ENCODE measurements at regions not wholly inside any gene's neighbourhood (a gene's known extent, or its start where the extent isn't known, plus 50 kb on each side); places are given as distances from the start of the nearest gene placed in this dataset.
A peak's percentile ranks its signal among the peaks of the same experiment; 100 is the strongest.
"Not testable (repeated sequence)": the region's sequence is repeated elsewhere in the genome, so short reads cannot be mapped to it uniquely, and the experiment has no call there.

DNA sequence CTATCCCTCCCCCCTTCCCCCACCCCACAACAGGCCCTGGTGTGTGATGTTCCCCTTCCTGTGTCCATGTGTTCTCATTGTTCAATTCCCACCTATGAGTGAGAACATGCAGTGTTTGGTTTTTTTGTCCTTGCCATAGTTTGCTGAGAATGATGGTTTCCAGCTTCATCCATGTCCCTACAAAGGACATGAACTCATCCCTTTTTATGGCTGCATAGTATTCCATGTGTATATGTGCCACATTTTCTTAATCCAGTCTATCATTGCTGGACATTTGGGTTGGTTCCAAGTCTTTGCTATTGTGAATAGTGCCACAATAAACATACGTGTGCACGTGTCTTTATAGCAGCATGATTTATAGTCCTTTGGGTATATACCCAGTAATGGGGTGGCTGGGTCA lies 52.3 kb upstream of the MAN1A2 start:
- DNase-seq = not testable (repeated sequence)

DNA sequence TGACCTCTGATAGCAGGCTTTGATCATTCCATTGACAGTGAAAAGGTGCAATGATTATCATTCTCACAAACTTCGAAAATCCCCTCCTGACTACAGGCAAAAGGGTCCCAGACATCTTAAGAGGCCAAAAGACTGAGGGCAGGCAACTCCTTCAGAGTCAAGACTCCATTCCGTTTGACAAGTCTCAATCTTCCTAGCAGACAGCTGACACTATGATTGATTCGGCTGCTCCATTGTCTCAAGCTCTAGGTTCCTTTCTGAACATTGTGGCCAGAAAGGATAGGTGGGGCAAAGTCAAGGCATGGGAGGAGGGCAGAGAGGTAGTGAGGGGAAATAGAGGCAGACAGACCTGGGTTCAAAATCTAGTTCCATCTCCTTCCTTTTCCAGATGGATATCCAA lies 53.7 kb upstream of the MAN1A2 start:
- DNase-seq = no peak

GRCh38 chr1:117312453-117313138 lies 54.7 kb upstream of the MAN1A2 start:
- no peak for DNase-seq

GRCh38 chr1:117308311-117308916 lies 58.8 kb upstream of the MAN1A2 start:
- DNase-seq = peak in 1 of 2 experiments; percentile 42

DNA sequence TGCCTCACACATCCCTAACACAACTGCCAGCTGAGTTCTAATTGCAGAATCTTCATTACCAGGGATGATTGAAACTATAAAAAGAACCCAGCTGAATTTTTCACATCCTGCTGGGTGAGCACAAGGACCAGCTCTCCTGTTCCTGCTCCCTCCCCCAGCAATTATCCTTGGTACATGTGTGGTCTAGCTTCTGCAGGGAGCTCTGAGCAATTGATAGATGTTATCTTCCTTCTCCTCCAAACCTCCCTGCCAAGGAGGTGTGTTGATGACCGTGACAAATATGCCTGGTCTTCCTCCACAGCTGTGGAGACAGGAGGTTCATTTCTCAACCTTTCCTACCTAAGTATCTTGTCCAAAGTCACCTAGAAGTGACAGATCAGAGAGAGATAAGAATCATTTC lies 65.3 kb upstream of the MAN1A2 start:
- no peak for DNase-seq

- DNase-seq = not testable (repeated sequence)
Observed at GRCh38 chr1:117300183-117300582, 67.1 kb upstream of the MAN1A2 start.

DNA sequence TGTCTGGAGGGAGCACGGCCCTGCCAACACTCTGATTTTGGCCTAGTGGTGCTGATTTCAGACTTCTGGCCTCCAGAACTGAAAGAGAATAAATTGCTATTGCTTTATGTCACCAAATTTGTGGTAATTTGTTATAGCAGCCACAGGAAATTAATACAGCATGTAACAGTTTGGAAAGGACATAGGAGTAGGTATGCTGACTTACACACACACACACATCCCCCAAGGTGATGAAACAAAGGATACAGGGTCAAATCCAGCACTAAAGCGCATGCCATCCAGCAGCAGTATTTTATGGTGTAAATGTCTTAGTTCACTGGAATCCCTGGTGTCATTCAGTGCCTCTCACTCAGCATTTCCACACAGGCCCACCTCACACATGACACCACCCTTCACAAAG lies 72.2 kb upstream of the MAN1A2 start:
- DNase-seq = no peak

DNA sequence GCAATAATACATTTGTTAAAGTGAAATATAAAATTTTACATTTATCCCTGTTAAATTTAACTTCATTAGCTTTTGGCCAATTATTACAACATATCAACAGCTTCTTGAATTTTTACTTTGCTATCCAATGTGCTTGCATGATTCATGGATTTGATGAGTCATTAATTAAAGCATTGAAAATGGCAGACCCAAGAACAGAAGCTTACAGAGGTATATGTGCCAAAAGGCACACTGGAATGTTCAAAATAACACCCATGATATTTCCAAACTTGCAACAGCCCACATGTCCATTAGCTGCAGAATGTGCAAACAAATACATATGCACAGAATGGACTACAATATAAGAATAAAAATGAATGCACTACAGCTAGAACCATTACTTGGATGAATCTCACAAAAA lies 76.4 kb upstream of the MAN1A2 start:
- DNase-seq = peak in 1 of 2 experiments; percentile 61

DNA sequence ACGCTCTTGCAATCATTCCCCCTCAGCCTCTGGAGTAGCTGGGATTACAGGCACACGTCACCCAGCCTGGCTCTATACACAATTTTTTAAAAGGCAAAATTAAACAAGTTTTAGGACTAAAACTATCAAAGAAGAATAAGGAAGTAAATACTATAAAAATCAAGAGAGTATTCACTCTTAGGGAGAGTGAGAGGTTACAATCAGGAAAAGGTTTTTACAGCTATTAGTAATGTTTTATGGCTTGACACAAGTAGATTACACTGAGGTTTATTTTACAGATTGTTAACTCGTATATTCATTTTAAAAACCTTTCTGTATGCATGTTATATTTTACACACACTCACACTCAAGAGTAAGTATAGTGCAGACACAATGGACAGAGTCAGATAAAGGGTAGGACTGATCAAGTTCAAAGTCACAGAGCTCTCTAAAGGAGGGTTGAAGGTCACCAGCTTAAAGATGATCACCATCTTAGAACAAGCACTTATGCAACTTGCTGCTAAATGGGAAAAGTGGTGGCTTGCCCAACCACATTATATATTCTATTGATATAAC lies 77.9 kb upstream of the MAN1A2 start:
- DNase-seq = no peak

DNA sequence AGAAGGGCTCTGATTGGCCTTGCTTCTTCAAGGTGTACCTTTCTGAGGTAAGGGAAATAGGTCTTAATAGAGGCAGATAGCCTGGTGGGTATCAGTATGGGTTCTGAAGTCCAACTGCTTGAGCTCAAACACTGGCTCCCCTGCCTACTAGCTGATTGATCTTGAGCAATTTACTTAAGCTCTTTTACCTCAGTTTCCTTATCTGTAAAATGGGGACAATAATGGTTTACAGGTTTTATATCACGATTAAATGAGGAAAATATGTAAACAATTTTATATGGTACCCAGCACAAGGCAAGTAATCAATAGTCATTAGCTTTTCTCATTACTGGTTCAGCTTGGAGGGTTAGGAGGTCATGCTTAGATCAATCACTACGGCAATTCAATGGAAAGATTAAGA lies 75.8 kb upstream of the VTCN1 start:
- no peak for DNase-seq

DNA sequence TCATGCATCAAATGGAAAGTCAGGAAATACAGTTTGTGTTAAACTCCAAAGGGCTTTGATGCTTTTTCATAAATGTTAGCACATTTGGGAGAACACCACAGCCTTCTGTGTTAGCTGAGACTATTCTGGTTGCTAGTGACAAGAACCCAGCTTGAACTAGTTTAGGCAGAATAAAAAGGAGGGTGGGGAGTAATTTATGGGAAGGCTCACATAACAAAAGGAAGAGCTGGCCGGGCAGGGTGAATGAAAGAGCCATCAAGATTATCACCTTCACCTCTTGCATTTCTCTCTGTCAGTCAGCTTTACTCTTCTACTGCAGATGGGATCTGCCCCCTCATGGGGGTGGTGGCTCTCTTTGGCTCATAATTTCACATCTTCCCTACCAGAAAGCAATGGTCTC lies 75.4 kb upstream of the VTCN1 start:
- DNase-seq = no peak

- DNase-seq = peak; percentile 88 to 91
Observed at GRCh38 chr1:117284399-117285215, 73.9 kb upstream of the VTCN1 start.

GRCh38 chr1:117278531-117278930 lies 67.8 kb upstream of the VTCN1 start:
- peak in 1 of 2 experiments; percentile 67 for DNase-seq

DNA sequence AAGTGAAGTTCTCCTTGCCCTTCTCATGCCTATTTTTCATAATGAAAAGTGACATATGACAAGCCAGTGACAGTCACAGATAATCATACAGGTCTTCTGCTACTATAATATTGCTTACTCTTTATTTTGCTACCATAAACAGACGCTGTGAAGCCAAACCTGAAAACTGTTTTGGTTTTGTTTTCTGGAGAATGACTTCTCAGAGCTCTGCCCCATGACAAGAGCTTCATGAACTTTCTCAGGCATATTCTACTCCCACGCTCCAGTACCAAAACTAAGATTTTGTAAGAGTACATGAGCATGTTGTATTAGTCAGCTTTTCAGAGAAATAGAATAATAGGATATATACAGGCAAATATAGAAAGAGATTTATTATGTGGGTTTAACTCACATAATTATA lies 64.3 kb upstream of the VTCN1 start:
- no peak for DNase-seq

DNA sequence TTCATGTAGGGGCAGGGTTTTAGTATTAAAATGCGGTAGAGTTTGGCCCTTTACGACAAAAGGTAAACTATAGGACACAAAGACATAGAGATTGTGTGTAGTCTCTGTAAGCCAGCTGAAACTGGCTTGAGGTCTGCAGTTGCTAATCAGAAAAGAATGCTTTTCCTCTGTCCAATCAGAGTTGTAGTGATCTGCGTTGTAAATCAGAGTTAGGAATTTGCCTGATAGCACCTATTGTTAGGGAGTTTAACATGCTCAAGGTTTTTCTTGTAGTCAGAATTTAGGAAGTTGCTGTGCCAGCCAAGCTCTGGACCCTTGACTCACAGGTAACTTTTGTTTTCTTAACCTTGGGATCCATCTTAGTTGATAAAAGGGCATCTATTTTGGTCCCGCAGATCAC lies 61.2 kb upstream of the VTCN1 start:
- no peak for DNase-seq

DNA sequence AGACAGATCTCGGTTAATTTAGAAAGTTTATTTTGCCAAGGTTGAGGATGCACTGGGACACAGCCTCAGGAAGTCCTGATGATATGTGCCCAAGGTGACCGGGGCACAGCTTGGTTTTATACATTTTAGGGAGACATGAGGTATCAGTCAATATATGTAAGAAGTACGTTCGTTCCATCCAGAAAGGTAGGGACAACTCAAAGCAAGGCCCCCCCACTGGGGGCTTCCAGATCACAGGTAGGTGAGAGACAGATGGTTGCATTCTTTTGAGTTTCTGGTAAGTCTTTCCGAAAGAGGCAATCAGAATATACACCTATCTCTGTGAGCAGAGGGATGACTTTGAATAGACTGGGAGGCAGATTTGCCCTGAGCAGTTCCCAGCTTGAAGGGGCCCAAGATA lies 60.4 kb upstream of the VTCN1 start:
- DNase-seq = no peak

DNA sequence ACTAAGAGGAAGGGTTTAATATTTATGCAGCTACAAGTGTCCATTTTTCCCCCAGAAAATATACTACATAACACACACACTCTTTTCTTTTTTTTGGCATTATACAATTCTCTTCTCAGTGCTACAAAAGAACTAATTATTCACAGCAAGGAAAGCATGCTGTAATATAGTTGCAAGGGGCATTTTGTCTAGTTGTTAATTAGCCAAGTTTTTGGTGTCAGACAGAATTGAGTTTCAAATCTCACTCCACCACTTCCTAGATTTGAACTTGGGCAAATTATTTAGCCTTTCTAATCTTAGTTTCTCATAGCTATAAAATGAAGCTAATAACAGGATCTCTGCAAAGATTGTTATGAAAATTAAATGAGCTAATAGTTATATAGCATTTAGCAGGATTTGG lies 60.0 kb upstream of the VTCN1 start:
- DNase-seq = no peak

DNA sequence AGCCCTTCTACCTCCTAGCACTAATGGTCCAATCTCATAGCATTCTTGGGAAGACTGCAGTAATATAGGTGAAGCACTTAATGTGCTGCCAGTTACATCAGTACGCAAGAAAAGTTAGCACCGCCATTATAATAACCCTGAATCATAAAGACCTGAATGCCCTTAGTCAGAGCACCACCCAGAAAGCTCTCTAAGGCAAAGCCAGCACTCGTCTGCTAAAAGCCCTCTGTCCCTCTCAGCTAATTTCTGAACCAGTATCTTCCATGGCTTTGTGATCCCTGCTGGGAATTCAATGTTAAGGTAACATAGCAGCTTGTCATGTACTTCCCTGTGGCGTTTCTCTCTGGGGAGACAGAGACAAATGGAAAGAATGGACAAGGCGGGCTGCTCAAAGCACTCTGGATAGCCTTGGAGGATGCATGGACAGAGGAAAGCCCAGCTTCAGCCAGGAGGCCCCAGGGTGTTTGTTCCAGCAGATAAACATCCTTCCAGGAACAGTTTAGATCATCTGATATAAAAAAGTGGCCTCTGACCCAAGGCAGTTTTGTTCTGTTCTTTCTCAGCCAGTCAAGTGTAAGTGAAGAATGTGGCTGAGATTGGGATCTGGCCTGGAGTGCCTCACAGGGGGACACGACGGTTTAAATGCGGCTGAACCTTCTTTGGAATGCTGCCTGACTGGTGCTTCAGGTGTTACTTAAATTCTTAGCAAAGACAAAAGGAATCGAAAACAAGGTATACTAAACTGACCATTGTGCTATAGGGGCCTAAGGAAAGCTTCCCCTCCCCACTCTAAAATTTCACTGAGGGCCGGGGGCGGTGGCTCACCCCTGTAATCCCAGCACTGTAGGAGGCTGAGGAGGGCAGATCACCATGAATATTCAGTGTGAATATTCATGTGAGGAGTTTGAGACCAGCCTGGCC lies 58.1 kb upstream of the VTCN1 start:
- DNase-seq = no peak

DNA sequence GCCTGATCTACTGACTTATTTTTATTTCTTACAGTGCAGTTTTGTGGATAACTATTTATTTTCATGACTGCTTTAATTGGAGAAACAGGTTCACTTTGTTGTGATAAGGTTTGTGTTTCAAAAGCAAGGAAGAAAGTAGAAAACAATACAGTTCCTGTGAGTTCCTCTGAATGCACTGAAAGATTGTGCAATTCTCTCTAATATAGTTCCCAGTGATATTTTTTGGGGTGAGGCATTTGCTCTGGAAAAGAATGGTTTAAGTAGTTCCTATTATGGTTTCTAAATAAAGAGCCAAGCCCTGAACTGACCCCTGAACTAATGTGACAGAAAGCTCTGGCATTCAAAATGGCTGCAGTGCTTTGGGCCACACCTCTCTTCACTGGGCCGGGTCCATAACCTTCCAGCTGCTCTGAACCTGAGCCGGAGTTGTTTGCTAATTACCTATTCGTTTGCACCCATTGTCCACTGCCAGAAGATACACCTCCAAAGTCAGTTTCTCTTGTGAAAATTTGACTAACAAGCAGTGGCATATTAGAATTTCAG lies 56.6 kb upstream of the VTCN1 start:
- DNase-seq = no peak

DNA sequence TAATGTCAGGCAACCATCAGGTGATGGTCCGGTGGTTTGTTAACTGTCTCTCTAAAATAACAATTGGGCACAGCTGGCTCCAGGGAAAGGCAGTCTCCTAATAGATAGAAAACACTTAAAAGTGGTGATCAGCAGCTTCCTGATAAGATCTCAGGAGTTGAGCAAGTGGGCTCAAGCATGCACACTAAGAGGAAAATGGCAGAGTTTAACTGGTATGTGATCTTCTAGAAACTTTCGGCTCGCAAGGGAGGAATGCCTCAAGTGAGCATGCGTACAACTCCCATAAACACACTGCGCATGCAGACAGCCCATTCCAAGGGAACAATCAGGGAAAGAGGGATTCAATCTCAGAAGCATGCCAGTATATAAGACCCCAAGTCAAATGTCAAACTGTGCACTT lies 52.2 kb upstream of the VTCN1 start:
- no peak for DNase-seq

DNA sequence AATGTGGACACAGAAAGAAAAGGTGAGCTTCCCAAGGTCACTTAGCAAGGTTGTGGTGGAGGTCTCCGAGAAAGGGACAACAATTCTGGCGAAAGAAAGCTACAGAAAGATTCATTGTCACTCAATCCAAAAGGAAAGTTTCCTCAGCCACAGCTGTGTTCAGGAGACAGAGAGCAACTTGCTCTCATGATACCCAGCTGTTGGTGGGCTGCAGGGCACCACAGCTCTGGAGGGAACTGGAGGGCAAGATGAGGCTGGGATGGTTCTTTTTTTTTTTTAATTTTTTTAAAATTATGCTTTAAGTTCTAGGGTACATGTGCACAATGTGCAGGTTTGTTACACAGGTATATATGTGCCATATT lies 50.7 kb upstream of the VTCN1 start:
- no peak for DNase-seq

DNA sequence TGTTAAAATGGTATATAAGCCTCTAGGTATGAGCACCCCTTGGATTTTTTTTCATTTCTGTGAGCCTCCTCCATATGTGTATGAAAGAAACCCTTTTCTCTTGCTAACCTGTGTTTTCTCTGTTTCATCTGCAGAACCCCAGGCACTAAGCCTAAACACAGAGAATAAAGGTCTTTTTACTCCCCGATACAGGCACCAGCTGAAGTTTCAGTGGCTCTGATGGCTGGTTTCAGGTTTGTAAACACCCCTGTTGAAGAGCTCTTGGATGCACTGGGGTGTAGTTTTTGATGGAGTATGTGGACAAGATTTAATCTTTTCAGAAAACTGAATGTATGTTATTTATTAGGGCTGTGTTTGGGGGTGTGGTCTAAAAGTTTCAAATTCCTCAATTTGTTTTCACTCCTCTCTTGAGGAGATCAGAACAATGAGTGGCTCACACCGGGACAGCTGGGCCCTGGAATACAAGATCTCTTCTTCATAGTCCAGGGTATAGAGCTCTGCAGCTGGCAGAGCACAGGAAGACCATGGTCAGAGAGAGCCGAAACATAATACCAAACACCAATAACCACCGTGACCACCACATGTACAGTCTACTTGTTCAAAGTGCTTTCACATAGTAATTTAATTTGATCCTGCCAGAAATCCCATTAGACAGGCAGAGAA lies 50.2 kb upstream of the VTCN1 start:
- no peak for DNase-seq
